HG03469 (cell line): ENCODE measurements at regions not wholly inside any gene's neighbourhood (a gene's known extent, or its start where the extent isn't known, plus 50 kb on each side); places are given as distances from the start of the nearest gene placed in this dataset.

ENCODE experiments used
- ATAC-seq: cut with Tn5 transposase; IDR thresholded peaks from one replicate; pipeline ENCODE4 v1.9.1; 2021; ENCODE audit warnings: mild to moderate bottlenecking, moderate library complexity, moderate number of reproducible peaks; ENCODE audit not compliant: unreplicated experiment

DNA sequence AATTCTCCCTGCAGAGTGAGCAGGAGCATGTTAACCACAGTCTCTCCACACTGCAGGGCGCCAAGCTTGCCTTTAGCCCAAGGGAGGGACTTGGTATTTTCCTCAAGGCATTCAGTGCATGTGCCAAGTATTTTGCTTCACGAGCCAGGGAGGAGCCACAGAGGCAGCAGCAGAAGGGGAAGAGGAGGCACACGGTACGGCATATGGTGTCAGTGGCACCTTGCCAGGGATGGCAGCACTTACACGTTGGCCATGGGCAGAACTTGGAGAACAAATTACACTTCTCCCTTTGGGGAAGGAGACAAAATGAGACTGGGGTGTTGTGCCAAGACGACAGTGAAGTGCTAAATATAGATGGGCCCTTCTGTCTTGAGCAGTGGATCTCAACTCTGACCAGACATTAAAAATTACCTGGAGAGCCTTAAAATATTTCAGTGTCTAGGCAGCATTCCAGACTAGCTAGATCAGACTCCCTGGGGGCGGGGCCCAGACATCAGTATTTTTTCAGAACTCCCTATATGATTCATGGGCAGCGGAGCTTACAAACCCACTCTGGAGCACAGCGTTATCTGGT, 155.8 kb downstream of the DRD1 start:
- no peak for ATAC-seq

DNA sequence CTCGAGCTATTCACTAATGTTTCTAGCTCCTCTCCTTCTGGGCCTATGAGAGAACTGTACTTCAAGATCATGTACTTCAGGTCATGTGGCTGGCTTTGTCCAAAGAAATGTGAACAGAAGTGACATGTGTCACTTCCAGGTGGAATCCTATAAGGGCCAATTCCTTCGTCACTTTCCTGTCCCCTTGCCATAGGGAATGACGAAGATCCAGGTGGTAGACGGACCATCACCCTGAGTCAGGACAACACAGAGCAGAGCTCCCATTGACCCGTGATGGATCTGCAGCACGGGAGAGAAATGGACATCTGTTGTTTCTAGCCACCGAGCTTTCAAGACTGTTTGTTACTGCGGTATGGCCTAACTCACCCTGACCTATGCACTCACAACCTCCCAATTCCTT, 157.0 kb downstream of the DRD1 start:
- no peak for ATAC-seq

DNA sequence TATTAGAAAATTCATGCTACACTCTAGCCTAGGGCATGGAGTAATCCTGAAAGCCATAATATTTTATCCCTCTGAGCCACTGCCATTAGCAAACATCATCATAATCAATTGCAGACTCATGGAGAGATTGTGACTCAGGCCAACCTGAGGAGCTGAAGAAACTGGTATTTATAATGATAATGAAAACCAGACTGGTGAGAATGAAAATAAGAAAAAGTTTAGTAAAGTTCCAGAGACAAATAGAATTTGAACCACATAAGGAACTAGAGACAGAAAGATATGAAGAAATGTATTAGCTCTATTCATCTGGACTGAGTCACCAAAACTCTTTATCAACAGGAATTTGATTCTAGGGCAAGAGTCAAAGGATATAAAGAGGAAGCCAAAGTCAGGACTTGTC, 158.7 kb downstream of the DRD1 start:
- no peak for ATAC-seq

DNA sequence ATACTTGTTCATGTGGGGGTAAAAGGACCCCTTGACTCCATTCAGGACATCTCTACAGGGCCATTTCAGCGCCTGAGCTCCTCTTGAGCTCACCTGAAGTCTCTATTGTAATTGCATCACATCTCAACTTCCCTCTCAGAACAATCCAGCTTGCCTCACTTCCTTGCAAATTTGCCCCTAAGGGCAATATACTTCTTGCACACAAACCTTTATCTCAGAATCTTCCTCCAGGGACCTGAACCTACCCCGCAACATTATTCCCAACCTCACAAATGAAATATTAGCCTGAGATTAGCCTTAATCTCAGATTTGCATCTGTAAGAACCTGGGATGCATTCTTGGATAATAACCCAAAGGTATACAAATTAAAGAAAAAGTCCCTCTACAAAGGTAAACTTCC, 159.2 kb downstream of the DRD1 start:
- no peak for ATAC-seq

DNA sequence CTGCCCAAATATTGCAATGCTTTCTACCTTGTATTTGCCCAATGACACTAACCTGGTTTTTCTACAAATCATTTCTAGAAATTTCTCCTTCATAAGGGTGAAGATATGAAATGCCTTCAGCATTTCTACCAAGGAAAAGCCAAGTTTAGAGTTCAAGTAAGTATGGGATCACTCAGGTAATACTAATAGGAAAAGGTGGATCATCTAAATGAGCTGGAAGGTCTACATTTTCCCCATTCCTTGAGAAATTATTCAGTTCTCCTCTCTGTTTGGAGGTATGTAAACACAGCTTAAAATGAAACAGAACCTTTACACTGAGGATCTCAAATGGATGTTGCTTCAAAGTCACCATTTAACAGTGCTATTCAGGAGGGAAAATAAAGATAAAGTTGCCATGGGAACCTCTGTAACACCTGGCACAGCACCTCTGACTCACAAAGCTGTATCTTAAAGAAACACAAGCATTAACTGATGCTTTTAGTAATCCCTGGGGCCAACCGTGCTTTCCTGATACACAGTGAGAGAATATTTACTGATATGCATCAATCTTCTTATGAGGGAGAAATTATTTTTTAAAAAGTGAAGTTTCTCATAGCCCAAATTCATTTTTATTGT, 161.3 kb downstream of the DRD1 start:
- no peak for ATAC-seq

DNA sequence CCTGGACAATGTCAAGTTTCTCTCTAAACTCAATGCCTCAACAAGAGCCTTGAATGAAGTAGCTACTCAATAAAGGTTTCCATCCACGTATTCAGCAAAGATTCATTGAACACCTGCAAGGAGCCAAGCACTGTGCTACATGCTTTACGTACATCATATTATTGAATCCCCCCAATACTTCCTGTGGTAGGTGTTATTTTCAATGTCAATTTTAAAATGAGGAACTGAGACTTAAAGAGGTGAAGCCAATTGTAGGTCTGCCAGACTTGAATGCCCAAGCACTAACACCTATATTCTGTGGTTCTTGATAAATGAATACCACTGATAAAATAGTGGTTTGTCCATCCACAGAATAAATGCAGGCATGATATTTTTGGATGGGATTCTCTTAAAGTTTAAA, 162.3 kb downstream of the DRD1 start:
- ATAC-seq = no peak

DNA sequence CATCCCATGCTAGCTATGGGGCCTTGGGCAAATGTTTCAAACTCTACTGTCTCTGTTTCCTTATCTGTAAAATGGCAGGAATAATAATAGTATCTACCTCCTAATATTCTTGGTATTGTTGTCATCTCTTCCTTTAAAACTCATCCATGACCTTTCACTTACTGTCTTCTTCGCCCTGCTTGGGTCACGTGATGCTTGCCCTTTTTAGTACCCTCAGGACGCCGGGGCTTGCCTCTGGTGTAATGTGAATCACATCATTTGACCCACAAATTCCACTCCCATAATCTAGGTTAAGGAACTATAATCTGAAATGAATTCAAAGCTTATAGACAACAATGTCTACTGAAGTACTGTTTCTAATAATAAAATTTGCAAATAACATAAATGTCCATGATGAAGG, 162.7 kb downstream of the DRD1 start:
- no peak for ATAC-seq

DNA sequence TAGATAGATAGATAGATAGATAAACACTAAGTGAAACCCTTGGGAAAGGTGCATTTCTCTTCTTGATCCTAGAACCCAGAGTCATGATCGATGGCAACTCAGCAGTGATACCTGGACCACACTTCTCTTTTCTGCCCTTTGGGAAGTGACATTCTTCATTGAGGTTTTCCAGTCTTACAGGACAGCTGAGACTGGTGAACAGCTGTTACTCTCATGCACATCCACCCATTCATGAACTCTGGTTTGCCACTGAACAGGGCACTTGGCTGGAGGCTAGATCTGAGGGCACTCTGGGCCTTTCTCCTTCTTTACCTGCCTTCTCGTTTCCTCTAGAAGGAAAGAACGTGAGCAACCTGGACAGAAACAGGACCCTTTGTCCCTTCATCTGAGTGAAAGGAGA, 164.5 kb downstream of the DRD1 start:
- no peak for ATAC-seq

DNA sequence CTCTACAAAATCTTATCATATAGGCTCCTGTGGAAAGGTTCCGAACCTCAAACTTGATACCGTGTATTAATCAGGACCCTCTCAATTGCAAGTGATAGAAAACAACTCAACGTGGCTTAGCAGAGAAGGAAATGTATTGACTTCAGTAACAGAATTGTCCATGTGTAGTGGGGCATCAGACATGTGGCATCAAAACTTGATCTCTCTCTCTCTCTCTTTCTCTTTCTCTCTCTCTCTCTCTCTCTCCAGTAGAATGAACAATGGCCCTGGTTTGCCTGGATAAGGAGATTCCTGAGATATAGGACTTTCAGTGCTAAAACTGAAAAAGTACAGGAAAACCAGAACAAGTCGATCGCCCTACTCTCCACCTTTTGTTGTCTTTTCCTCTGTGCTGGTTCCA, 168.2 kb downstream of the DRD1 start:
- no peak for ATAC-seq

DNA sequence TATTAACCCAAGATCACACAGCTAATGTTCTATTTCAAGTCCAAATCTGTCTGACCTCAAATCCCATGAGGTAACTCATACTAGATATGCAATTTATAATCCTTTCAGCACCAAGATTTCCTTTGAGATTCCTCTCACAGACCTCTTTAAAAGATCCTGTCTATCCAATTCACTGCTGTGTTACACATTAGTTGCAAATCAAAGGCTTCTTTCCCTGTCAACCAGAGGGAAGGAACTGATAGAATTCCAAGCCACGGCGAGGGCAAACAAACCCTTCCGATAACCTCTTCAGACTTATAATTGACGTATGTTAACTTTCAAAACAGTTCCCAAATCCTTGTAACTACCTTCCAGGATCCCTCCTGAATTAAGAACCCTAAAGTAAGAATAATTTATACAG, 168.9 kb downstream of the DRD1 start:
- ATAC-seq = no peak

DNA sequence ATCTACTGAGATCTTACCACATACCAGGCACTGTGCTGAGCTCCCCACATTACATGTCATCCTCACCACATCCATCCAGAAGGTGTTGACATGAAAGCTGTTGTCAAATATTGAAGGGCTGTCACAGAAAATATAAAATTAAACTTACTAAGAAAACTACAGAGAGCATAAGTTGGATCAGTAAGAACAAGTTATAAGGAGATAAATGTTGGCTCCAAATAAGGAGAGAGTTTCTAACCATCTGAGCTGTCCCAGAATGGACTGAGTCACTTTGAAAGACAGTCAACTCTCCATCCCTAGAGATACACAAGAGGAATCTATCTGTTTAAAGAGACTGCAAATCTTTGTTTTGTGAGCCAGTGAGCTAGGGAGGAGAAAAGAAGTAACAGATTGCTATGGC, 169.8 kb downstream of the DRD1 start:
- ATAC-seq = no peak

DNA sequence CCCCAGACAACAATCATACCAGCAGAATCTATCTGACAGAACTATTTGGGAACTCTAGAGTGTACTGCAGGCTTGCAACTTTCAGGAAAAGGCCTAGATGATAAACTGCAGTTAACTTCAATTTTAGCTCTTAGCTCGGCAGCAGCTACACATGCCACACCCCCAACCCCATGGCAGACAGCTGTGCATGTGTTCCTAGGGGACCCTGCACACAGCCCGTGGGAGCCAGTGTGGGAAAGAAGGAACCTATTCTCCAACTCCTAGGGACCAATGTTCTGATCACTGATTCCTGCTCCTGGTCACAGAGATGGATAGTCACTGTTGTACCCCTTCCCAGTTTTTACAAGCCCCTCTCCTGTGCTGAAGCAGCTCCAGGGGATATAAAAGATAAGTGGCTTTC, 179.6 kb downstream of the DRD1 start:
- no peak for ATAC-seq

DNA sequence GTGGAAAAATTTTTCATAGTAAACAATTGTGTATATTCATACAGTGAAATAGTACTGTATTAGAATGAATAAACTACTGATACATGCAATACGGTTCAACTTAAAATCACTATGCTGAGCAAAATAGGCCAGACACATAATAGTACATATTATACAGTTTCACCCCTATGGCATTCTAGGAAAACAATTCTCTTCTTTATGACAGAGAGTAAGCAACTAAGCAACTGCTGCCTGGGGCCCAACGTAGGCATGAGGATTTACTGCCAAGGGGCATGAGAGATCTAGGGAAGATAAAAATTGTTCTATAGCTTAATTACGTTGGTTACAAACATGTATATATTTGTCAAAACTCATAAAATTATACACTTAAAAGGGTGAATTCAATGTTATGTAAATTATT, 180.2 kb downstream of the DRD1 start:
- ATAC-seq = no peak

DNA sequence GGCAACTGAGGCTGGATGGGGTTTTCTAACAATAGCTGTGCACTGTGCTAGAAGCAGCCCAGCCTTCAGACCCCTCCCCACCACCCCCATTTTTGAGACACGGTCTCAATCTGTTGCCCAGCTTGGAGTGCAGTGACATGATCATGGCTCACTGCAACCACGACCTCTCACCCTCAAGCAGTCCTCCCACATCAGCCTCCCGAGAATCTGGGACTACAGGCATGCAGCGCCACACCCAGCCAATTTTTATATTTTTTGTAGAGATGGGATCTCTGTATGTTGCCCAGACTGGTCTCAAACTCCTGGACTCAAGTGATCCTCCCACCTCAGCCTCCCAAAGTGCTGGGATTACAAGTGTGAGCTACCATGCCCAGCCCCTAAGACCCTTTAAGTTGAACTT, 182.5 kb downstream of the DRD1 start:
- ATAC-seq = no peak

DNA sequence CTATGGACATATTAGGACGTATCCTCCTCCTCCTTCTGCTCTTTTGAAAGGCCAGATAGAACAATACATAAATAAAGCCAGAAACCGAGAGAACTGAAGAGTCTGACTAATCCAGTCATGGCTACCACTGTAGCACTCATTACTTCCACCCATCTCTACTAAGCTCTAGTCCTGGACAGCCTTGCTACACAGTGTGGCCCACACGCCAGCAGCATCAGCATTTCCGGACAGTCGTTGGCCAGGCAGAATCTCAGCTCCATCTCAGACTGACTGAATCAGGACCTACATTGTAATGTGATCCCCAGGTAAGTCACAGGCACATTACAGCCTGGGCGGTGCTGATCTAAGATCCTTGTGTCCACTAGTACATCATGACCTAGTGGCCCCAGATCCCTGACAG, 182.9 kb downstream of the DRD1 start:
- ATAC-seq = no peak

DNA sequence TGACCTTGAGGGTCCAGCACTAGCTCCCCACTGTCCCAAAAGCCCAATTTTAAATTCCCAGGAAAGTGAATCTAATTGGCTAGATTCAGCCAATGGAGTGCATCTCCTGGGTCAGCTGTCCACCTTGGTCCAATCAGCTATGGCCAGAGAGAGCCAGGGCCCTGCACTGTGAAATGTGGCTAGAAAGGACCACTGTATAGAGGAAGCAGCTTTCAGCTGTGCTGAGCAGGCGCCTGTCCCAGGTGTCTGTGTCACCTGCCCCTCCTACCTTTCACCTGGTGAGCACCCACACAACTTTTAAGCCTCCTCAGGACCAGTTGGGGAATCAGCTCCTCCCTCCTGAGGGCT, 186.2 kb downstream of the DRD1 start:
- no peak for ATAC-seq

DNA sequence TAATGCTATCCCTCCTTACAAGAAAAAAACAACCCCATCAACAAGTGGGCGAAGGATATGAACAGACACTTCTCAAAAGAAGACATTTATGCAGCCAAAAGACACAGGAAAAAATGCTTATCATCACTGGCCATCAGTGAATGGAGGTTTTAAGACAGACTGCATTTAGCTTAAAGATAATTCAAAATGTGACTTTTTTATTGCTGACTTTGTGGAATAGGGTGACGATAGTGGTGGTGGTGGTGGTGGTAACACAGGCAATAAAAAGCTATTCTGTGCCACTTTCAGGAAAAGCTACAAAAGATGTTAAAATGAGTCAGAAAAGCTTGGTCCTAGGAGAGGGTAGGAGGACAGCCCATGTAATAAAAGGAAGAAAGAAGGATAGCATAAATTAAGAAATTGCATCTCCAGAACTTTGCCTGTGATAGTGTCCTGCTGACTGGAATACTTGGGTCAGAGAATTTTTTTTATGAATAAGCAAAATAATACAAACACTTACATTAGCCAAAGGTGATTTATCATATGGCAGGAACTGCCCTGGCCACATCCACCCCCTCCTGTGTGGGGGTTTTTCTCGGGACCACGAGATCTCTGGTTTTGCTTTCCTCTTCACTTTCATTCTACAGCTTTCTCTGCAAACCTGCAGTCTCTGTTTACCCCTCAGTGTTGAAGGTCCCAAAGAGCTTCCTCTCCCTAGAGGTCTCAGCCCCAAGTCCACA, 186.7 kb downstream of the DRD1 start:
- ATAC-seq = no peak

DNA sequence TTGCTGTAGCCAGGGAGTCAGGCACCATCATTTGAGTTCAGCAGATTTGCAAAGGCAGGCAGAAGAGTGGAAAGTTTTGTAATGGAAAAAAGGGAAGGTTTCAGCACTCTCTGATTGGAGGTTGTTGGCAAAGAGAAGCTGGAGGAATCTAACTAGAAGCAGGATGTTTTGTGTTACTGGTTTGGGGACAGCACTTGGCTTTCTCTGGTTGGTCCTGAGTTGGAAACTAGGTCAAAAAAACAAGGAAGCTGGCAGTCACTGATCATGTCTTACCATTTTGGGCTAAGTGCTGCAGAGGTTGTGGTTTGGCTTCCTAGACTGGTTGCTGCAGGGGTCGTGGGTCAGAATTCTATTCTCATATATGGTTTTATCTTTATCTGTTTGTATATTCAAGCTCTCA, 189.8 kb downstream of the DRD1 start:
- no peak for ATAC-seq

DNA sequence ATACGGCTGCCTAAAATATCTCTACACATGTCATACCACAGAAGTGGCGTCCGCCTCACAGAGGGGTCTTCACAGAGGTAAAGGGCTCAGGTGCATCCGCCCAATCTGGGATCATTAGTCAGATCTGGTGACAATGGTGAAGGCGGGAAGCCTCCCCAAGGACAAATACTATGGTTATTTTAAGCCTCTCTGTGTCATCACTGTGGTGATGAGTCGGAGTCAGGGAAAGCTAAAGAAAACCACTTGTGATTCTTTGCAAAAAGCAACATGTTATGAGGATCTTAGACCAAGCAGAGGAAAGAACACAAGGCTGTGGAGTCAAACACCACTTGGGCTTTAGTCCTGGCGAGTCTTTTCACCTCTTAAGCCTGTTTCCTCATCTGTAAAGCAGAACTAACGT, 190.4 kb downstream of the DRD1 start:
- no peak for ATAC-seq

DNA sequence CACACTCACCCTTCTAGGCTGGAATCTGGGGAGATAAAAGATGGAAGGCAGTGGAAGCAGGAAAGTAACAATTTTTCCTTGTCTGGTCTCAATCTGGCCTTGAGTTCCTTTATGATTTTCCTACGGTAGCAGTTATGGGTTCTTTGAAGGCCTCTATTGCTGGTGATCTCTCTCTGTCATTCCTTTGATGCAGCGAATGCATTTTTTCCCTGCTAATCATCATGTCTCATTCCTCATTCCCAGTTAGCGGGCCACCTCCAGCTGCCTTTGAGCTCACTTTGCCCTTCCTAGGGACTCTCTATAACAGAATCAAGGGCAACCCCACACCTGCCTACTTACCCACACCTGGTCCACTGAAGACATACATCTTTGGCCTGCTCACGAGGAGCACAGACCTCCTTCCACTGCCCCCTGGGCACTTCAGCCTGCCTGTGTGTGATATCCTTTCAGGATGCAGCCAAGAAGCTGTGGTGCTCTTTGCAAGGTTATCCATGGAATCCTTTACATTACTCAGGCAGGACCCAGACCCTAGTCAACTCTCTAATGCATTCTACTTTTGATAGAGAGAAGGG, 191.7 kb downstream of the DRD1 start:
- ATAC-seq = no peak

DNA sequence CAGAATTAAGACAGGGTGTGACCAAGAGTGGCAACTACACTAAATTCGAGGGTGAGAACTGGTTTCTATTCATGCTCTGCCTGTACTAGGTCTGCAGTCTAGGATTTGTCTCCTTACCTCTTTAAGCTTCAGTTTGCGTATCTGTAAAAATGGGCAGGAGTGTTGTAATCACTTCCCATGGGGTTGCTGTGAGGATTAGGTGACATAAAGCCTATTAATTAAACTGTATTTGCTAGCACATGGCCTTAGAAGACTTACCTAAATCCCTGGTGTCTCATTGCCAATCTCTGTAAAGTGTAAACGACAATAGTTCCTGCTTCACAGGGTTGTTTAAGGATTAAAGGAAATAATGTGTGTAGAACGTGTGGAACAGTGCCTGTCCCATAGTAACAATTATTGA, 193.6 kb downstream of the DRD1 start:
- ATAC-seq = no peak

DNA sequence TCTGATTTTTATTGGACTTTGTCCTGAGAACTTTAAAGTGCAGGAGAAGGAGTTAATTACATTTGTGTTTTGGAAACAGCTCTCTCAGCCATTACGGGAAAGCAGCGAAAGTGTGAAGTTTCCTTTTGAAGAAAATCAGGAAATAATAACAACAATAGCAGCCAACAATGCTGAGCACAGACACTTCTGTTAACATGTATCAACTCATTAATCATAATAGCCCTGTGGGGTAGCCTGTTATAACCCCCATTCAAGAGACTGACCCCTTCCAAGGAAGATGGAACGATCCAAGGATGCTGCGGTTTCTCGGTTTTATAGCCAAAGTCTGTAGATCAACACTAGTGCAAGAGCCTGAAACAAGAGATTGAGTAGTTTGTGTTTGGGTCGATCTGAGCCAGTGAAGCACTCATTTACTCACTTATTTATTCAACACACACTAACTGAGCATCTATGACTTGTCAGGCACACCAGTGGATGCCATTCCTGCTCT, 195.5 kb downstream of the DRD1 start:
- no peak for ATAC-seq
